ENCODE measurements at regions not wholly inside any gene's neighbourhood (a gene's known extent, or its start where the extent isn't known, plus 50 kb on each side); places are given as distances from the start of the nearest gene placed in this dataset.

- FAIRE-seq: no peak
- no peak for TF ChIP-seq CTCF (IDR thresholded peaks at IDR 0.05; ENCODE audit: borderline replicate concordance, extremely low read depth, insufficient read depth)
- no peak overlapping the region for H3K4me3 ChIP-seq (ENCODE audit: low read length in 3 of 3)
- H3K27me3 ChIP-seq (ENCODE audit: control insufficient read depth, insufficient read depth, low read length): no peaks in the 10 kb centered on the region
- H3K4me1 ChIP-seq (ENCODE audit: control insufficient read depth in 2 of 3, insufficient read depth in 2 of 3, low read depth in 1 of 3, low read length in 3 of 3): no peaks in the 10 kb centered on the region
- intact Hi-C loops (cut with DNase I): no loop called here
- H3K9me3 ChIP-seq (ENCODE audit: control insufficient read depth in 2 of 3, insufficient read depth in 1 of 3, low read length in 3 of 3): peaks cover 0 to 5% (median 0%) of the 10 kb centered on the region in 3 donors
- no peak for DNase-seq
- H3K36me3 ChIP-seq (ENCODE audit: control insufficient read depth in 2 of 3, insufficient read depth in 3 of 3, low read length in 3 of 3): no peaks in the 10 kb centered on the region
- no peak overlapping the region for H3K9ac ChIP-seq (ENCODE audit: low read length in 3 of 3)
- H3K27ac ChIP-seq (ENCODE audit: low read depth in 2 of 2, low read length in 2 of 2): no peak overlapping the region
Measured at GRCh38 chr13:75993823-75994222, 357.7 kb downstream of the LMO7 start.

DNA sequence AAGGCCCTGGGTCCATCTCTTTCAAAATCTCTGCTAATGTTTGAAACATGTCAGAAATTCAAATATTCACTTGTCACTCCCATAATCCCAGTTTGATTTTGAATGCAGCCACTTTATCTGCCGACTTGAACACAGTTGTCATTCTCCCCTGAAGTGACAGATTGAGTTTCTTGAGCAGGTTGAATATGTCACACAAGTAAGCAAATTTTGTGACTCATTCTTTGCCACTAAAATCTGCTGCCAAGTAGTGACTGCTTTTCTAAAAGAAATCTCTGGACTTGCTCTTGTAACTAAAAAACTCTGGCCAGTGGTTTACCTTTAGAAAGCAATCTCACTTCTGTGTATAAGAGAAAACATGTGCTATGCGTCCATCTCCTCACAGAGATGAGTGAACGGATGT lies 357.1 kb downstream of the LMO7 start:
- Histone ChIP-seq H3K27ac (ENCODE audit: low read depth in 2 of 2, low read length in 2 of 2) (no peak overlapping the region), H3K36me3 (ENCODE audit: control insufficient read depth in 2 of 3, insufficient read depth in 3 of 3, low read length in 3 of 3) (no peaks in the 10 kb centered on the region), H3K9me3 (ENCODE audit: control insufficient read depth in 2 of 3, insufficient read depth in 1 of 3, low read length in 3 of 3) (peaks cover 0 to 5% (median 0%) of the 10 kb centered on the region in 3 donors), H3K4me3 (ENCODE audit: low read length in 3 of 3) (no peak overlapping the region), H3K4me1 (ENCODE audit: control insufficient read depth in 2 of 3, insufficient read depth in 2 of 3, low read depth in 1 of 3, low read length in 3 of 3) (no peaks in the 10 kb centered on the region), H3K27me3 (ENCODE audit: control insufficient read depth, insufficient read depth, low read length) (no peaks in the 10 kb centered on the region), H3K9ac (ENCODE audit: low read length in 3 of 3) (no peak overlapping the region)
- intact Hi-C loops (cut with DNase I): no loop called here
- TF ChIP-seq CTCF (IDR thresholded peaks at IDR 0.05; ENCODE audit: borderline replicate concordance, extremely low read depth, insufficient read depth): no peak
- DNase-seq (no peak), FAIRE-seq (no peak)

GRCh38 chr13:75986818-75987217 lies 350.7 kb downstream of the LMO7 start:
- Histone ChIP-seq H3K9me3 (ENCODE audit: control insufficient read depth in 2 of 3, insufficient read depth in 1 of 3, low read length in 3 of 3) (peaks cover 0 to 5% (median 0%) of the 10 kb centered on the region in 3 donors), H3K9ac (ENCODE audit: low read length in 3 of 3) (no peak overlapping the region), H3K36me3 (ENCODE audit: control insufficient read depth in 2 of 3, insufficient read depth in 3 of 3, low read length in 3 of 3) (no peaks in the 10 kb centered on the region), H3K4me1 (ENCODE audit: control insufficient read depth in 2 of 3, insufficient read depth in 2 of 3, low read depth in 1 of 3, low read length in 3 of 3) (no peaks in the 10 kb centered on the region), H3K27ac (ENCODE audit: low read depth in 2 of 2, low read length in 2 of 2) (no peak overlapping the region), H3K27me3 (ENCODE audit: control insufficient read depth, insufficient read depth, low read length) (no peaks in the 10 kb centered on the region), H3K4me3 (ENCODE audit: low read length in 3 of 3) (no peak overlapping the region)
- FAIRE-seq (no peak), DNase-seq (no peak)
- TF ChIP-seq CTCF (IDR thresholded peaks at IDR 0.05; ENCODE audit: borderline replicate concordance, extremely low read depth, insufficient read depth): no peak
- intact Hi-C loops (cut with DNase I): no loop called here

DNA sequence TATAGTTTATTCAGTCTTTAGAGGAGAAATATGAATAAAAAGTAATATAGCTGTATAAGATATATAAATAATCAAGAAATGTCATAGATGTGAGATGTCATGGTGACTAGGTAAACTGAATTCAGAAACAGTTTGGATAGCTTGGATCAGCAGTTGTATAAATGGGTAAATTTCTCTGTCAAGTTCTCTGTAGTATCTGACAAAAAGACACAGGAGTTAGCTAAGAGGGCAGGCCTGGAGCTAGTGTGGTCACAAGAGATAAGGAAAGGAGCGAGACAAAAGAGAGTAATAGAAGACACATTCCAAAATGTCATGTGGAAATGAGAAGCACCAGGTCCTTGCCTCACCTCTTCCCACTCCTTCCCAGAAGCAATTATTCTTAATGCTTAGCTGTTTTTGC lies 349.0 kb downstream of the LMO7 start:
- intact Hi-C loops (cut with DNase I): no loop called here
- DNase-seq (no peak), FAIRE-seq (no peak)
- Histone ChIP-seq H3K4me3 (ENCODE audit: low read length in 3 of 3) (no peak overlapping the region), H3K27ac (ENCODE audit: low read depth in 2 of 2, low read length in 2 of 2) (no peak overlapping the region), H3K27me3 (ENCODE audit: control insufficient read depth, insufficient read depth, low read length) (no peaks in the 10 kb centered on the region), H3K9me3 (ENCODE audit: control insufficient read depth in 2 of 3, insufficient read depth in 1 of 3, low read length in 3 of 3) (peaks cover 0 to 5% (median 0%) of the 10 kb centered on the region in 3 donors), H3K36me3 (ENCODE audit: control insufficient read depth in 2 of 3, insufficient read depth in 3 of 3, low read length in 3 of 3) (no peaks in the 10 kb centered on the region), H3K4me1 (ENCODE audit: control insufficient read depth in 2 of 3, insufficient read depth in 2 of 3, low read depth in 1 of 3, low read length in 3 of 3) (no peaks in the 10 kb centered on the region), H3K9ac (ENCODE audit: low read length in 3 of 3) (no peak overlapping the region)
- TF ChIP-seq CTCF (IDR thresholded peaks at IDR 0.05; ENCODE audit: borderline replicate concordance, extremely low read depth, insufficient read depth): no peak

Measured in kidney (tissue), 13 donors.